GM12865 (cell line): ENCODE measurements at regions not wholly inside any gene's neighbourhood (a gene's known extent, or its start where the extent isn't known, plus 50 kb on each side); places are given as distances from the start of the nearest gene placed in this dataset.
"Not testable (repeated sequence)": the region's sequence is repeated elsewhere in the genome, so short reads cannot be mapped to it uniquely, and the experiment has no call there.

Experiments
- DNase-seq: peaks from one replicate; pipeline ENCODE4 v3.0.0; 2010; ENCODE audit warnings: low read depth
- H3K4me3 ChIP-seq: 2 replicates; pipeline ENCODE4 v1.5.1; 2011; ENCODE audit warnings: mild to moderate bottlenecking, low read depth, low read length, control low read depth
- TF ChIP-seq, protein P1 (sequence below): IDR thresholded peaks from 2 replicates; pipeline ENCODE4 v1.5.1; 2011; ENCODE audit warnings: low read length, control low read depth, low read depth, inconsistent platforms; ENCODE audit not compliant: insufficient read depth; ENCODE audit errors: missing control alignments

DNA sequence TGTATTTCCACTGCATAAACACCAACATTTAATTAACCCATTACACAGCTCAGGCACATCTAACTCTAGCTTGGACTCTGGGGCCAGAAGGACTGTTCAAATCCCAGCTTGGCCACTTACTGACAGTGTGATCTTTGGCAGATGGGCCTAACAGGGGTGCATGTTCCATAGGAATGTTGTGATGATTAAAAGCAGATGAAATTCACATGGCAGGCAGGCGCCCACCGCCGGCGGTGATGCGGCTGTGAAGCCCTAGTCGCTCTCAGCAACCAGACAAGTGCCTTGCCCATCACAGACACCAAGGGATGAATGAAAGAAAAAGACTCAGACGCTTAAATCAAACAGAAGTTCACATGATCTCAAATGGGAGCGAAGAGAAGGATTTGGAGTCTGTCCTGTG, 84.6 kb upstream of the WSB1 start:
- TF ChIP-seq, protein P1, sequence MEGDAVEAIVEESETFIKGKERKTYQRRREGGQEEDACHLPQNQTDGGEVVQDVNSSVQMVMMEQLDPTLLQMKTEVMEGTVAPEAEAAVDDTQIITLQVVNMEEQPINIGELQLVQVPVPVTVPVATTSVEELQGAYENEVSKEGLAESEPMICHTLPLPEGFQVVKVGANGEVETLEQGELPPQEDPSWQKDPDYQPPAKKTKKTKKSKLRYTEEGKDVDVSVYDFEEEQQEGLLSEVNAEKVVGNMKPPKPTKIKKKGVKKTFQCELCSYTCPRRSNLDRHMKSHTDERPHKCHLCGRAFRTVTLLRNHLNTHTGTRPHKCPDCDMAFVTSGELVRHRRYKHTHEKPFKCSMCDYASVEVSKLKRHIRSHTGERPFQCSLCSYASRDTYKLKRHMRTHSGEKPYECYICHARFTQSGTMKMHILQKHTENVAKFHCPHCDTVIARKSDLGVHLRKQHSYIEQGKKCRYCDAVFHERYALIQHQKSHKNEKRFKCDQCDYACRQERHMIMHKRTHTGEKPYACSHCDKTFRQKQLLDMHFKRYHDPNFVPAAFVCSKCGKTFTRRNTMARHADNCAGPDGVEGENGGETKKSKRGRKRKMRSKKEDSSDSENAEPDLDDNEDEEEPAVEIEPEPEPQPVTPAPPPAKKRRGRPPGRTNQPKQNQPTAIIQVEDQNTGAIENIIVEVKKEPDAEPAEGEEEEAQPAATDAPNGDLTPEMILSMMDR = no peak
- no peak overlapping the region for H3K4me3 ChIP-seq
- DNase-seq = no peak

- DNase-seq = not testable (repeated sequence)
These were observed 83.1 kb upstream of the WSB1 start for GRCh38 chr17:27210809-27211208.

DNA sequence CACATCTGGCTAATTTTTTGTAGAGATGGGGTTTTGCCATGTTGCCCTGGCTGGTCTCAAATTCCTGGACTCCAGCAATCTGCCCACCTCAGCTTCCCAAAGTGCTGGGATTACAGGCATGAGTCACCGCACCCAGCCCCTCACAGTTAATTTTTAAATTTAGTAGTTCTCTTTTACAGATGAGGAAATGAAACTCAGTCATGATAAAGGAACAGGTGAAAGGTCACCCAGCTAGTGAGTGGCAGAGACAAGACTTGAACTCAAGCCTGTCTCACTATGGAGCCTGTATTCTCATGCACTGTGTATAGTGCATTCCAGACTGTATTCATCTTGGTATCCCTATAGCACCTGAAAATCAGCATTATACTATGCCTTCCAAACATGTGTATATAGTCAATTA, 77.1 kb upstream of the WSB1 start:
- DNase-seq = peak; percentile 32
- no peak overlapping the region for H3K4me3 ChIP-seq
- TF ChIP-seq, protein P1 = no peak

More at GRCh38 chr17:27210809-27211208, 83.1 kb upstream of the WSB1 start:
- H3K4me3 ChIP-seq = not testable (repeated sequence)

GRCh38 chr17:27217631-27218030, 76.3 kb upstream of the WSB1 start:
- TF ChIP-seq, protein P1 = no peak
- DNase-seq = peak; percentile 85
- no peak overlapping the region for H3K4me3 ChIP-seq

DNA sequence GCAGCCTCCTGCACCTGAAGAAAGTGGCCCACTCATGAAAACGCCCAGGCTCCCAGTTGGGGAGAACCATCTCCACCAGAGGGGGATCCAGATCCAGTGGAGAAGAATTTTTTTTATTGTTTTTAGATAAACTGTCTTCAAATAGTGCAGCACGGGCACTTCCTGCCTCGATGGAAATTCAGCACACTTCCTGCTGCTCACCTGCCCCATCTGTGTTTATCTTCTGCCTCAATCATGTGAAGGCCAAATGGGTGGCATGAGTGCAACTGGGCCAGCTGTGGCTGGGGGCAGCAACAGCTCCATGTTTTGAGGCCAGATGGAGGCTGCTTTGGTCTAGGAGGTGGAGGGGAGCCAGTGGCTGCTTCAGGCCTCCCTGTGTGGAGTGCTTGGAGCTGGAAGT, 75.9 kb upstream of the WSB1 start:
- no peak overlapping the region for H3K4me3 ChIP-seq
- DNase-seq = no peak
- TF ChIP-seq, protein P1 = no peak

DNA sequence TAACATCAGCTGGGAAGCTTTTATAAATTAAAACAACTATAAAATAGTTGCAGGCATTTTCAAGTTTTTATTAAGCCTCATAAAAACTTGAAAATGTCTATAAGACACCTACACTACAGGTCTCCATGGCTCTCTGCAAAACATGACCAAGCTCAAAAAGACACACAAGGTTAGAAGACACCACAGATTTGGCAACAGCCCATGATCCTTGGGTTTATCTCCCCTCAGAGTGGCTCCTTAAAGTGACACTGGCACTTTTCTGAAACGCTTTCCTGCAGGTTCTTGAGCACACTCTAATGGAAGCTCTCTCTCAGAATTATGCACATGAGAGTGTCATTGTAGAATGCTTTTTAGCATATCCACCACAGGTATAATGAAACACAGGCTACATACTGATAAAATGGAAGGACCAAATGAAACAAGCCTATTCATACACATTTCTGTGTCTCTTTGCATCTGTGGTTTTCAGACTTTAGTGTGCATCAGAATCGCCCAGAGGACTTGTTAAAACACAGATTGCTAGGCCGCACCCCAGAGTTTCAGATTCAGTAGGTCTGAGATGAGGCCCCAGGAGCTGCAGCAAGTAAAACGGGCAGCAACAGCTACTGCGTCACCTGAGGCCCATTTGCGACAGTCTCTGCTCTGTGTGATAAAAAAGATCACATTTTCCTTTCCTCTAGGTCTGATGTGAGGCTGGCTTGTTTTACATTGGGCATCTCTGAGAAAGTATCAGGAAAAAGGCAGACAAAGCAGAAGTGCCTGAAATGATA, 75.0 kb upstream of the WSB1 start:
- TF ChIP-seq, protein P1 = no peak
- DNase-seq = peak; percentile 95
- H3K4me3 ChIP-seq = no peak overlapping the region

- TF ChIP-seq, protein P1 = no peak
- no peak overlapping the region for H3K4me3 ChIP-seq
- no peak for DNase-seq
These were observed 71.4 kb upstream of the WSB1 start for GRCh38 chr17:27222515-27222914.
